CD4-positive, alpha-beta T cell (primary cell): ENCODE measurements at regions not wholly inside any gene's neighbourhood (a gene's known extent, or its start where the extent isn't known, plus 50 kb on each side); places are given as distances from the start of the nearest gene placed in this dataset.

Source experiments
- ATAC-seq: fragments of 200-7000 bp; cut with Tn5 transposase; one replicate; pipeline ENCODE4 v1.10.0; 2022; ENCODE audit warnings: mild to moderate bottlenecking; ENCODE audit not compliant: poor library complexity
- CTCF ChIA-PET: fragments of 350-600 bp; sonication (Branson Sonifier 250); formaldehyde crosslinking; loops from one replicate; lab custom pipeline; 2021; ENCODE audit warnings: antibody characterized with exemption, inconsistent platforms; lab: Charles Lee
- POLR2A ChIA-PET: fragments of 350-600 bp; sonication (Branson Sonifier 250); formaldehyde crosslinking; loops from one replicate; lab custom pipeline; 2021; ENCODE audit warnings: antibody characterized with exemption, inconsistent platforms; lab: Charles Lee
- DNase-seq, 14 experiments: peaks; one replicate each; pipeline ENCODE4 v3.0.0-alpha.2; 2013 to 2020; ENCODE audit warnings: mixed read lengths in 2 of 14
- H3K27ac ChIP-seq, 2 donors: one replicate each; pipeline versions ENCODE4 v1.5.1 to v1.7.0; 2013; ENCODE audit warnings: low read length in 2 of 2, low read depth in 1 of 2, mild to moderate bottlenecking in 1 of 2
- H3K27me3 ChIP-seq, 2 experiments: 1 replicate in 1 of 2; 2 replicates in 1 of 2; pipeline versions ENCODE4 v1.6.1 to v1.7.0; 2013; ENCODE audit warnings: low read length in 2 of 2, control low read depth in 1 of 2, mild to moderate bottlenecking in 1 of 2, moderate library complexity in 1 of 2; ENCODE audit not compliant: insufficient read depth in 2 of 2, control insufficient read depth in 1 of 2
- H3K36me3 ChIP-seq: one replicate; pipeline ENCODE4 v1.6.1; 2013; ENCODE audit warnings: low read length, control low read depth; ENCODE audit not compliant: insufficient read depth
- H3K4me1 ChIP-seq: one replicate; pipeline ENCODE4 v1.6.1; 2013; ENCODE audit warnings: low read length, control low read depth; ENCODE audit not compliant: insufficient read depth
- H3K4me3 ChIP-seq: one replicate; pipeline ENCODE4 v1.5.1; 2013; ENCODE audit warnings: mild to moderate bottlenecking, low read length, moderate library complexity
- H3K9me3 ChIP-seq, 2 experiments: 1 replicate in 1 of 2; 2 replicates in 1 of 2; pipeline versions ENCODE4 v1.6.1 to v1.7.0; 2013; ENCODE audit warnings: low read length in 2 of 2, mild to moderate bottlenecking in 2 of 2, control low read depth in 1 of 2, moderate library complexity in 1 of 2; ENCODE audit not compliant: control insufficient read depth in 1 of 2, insufficient read depth in 1 of 2
- H3K27ac Mint-ChIP-seq: one replicate; pipeline ENCODE4 v1.8.0; 2020; ENCODE audit warnings: mixed read lengths
- H3K27me3 Mint-ChIP-seq: one replicate; pipeline ENCODE4 v1.8.0; 2021; ENCODE audit warnings: mixed read lengths
- H3K36me3 Mint-ChIP-seq: one replicate; pipeline ENCODE4 v1.8.0; 2021; ENCODE audit warnings: low read depth, mixed read lengths
- H3K4me1 Mint-ChIP-seq: one replicate; pipeline ENCODE4 v1.8.0; 2021; ENCODE audit warnings: low read depth, mixed read lengths
- H3K4me3 Mint-ChIP-seq: one replicate; pipeline ENCODE4 v1.8.0; 2020; ENCODE audit warnings: mild to moderate bottlenecking, mixed read lengths
- H3K9me3 Mint-ChIP-seq: one replicate; pipeline ENCODE4 v1.8.0; 2020; ENCODE audit warnings: mixed read lengths
- CTCF ChIP-seq: fragments of 200-600 bp; IDR thresholded peaks from one replicate; pipeline ENCODE4 v1.8.0; 2022; ENCODE audit warnings: antibody characterized with exemption, mild to moderate bottlenecking
- intact Hi-C, 2 experiments: fragments of 100-400 bp; cut with DNase I in 1 of 2; cut with micrococcal nuclease in 1 of 2; formaldehyde crosslinking; loops; one replicate each; pipeline versions ENCODE4 v1.15.1 to v1.9.0; 2023 to 2025; cut with DNase I, micrococcal nuclease

DNA sequence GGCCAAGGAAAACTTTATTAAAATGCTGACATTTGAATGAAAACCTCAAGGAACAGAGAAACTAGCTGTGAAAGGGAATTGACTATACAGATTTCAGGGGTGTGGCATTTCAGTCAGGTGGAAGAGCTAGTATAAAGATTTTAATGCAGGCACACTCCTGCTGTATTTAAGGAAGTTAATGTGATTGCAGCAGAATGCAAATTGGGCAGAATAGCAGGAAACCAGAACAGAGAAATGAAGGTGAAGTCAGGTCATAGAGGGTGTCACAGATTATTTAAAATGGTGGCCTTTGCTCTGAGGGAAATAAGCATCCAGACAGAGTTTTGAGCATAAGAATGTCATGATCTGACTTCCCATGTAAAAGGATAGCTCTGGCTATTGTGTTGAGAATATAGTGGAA lies 898.1 kb upstream of the WWC1 start:
- Mint-ChIP-seq H3K4me3 (no peak overlapping the region), H3K27me3 (no peaks in the 10 kb centered on the region), H3K9me3 (peaks cover 6% of the 10 kb centered on the region), H3K36me3 (no peaks in the 10 kb centered on the region), H3K4me1 (no peaks in the 10 kb centered on the region), H3K27ac (no peak overlapping the region)
- H3K4me1 ChIP-seq: no peaks in the 10 kb centered on the region
- no peak for TF ChIP-seq CTCF
- POLR2A ChIA-PET: no interaction called here
- H3K9me3 ChIP-seq: no peaks in the 10 kb centered on the region
- H3K4me3 ChIP-seq: no peak overlapping the region
- intact Hi-C loops: no loop called here
- CTCF ChIA-PET: no interaction called here
- ATAC-seq: no peak
- H3K27ac ChIP-seq: no peak overlapping the region
- no peak for DNase-seq
- no peaks in the 10 kb centered on the region for H3K27me3 ChIP-seq
- H3K36me3 ChIP-seq: no peaks in the 10 kb centered on the region

- no peak overlapping the region for H3K4me3 ChIP-seq
- ATAC-seq (no peak), DNase-seq (no peak)
- H3K36me3 ChIP-seq: no peaks in the 10 kb centered on the region
- no peak for TF ChIP-seq CTCF
- H3K4me1 Mint-ChIP-seq: no peaks in the 10 kb centered on the region
- H3K27me3 Mint-ChIP-seq: no peaks in the 10 kb centered on the region
- H3K4me3 Mint-ChIP-seq: no peak overlapping the region
- H3K36me3 Mint-ChIP-seq: no peaks in the 10 kb centered on the region
- H3K9me3 Mint-ChIP-seq: peaks cover 6% of the 10 kb centered on the region
- no peaks in the 10 kb centered on the region for H3K4me1 ChIP-seq
- no peak overlapping the region for H3K27ac ChIP-seq
- no peaks in the 10 kb centered on the region for H3K9me3 ChIP-seq
- POLR2A ChIA-PET: no interaction called here
- CTCF ChIA-PET: no interaction called here
- intact Hi-C loops: no loop called here
- no peak overlapping the region for H3K27ac Mint-ChIP-seq
- no peaks in the 10 kb centered on the region for H3K27me3 ChIP-seq
Measured at GRCh38 chr5:167402671-167403070, 888.8 kb upstream of the WWC1 start.

DNA sequence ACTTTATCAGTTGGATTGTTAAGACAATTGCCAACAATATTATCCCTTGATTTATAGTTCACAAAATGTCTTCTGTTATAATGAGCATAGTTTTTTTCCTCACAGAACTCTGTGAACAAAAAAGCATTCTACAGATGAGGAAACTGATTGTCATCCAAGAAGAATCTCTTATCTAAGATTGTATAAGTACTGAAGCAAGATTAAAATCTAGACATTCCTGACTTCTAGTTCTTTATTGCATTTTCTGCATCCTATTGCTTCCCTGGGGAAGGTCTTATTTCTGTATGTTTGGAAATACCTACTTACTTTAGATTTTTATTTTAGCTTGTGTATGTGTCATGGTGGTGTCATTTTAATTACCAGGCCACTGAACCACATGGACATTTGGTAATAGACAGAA lies 884.9 kb upstream of the WWC1 start:
- Mint-ChIP-seq H3K27me3 (no peaks in the 10 kb centered on the region), H3K27ac (no peak overlapping the region), H3K4me1 (no peaks in the 10 kb centered on the region), H3K4me3 (no peak overlapping the region), H3K9me3 (no peaks in the 10 kb centered on the region), H3K36me3 (no peaks in the 10 kb centered on the region)
- H3K4me1 ChIP-seq: no peaks in the 10 kb centered on the region
- H3K4me3 ChIP-seq: no peak overlapping the region
- ATAC-seq: no peak
- intact Hi-C loops: no loop called here
- H3K36me3 ChIP-seq: no peaks in the 10 kb centered on the region
- POLR2A ChIA-PET: no interaction called here
- CTCF ChIA-PET: no interaction called here
- H3K9me3 ChIP-seq: no peaks in the 10 kb centered on the region
- no peaks in the 10 kb centered on the region for H3K27me3 ChIP-seq
- no peak overlapping the region for H3K27ac ChIP-seq
- DNase-seq: no peak
- no peak for TF ChIP-seq CTCF
